ENCODE measurements at regions not wholly inside any gene's neighbourhood (a gene's known extent, or its start where the extent isn't known, plus 50 kb on each side); places are given as distances from the start of the nearest gene placed in this dataset.

DNA sequence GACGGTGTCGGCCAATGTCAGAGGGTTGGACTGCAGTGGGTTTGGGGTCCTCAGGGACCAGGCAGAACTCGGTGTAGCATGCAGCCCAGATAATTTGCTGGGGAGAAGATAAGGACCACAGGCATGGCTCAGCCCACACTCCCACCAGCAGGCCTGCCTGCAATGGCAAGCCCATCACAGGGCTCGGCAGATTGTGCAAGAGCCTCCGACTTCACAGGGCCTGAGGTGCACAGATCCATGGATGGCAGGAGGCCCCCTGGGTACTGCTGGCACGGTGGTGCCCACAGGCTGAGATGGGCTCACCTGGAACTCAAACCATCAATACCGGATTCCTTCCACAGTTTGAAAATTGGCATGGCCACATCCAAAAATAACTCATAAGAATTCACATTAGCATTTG, 180.3 kb downstream of the TTLL2 start:
- TF ChIP-seq EZH2 (IDR thresholded peaks at IDR 0.05; ENCODE audit: borderline replicate concordance, low read depth, low read length), result no peak
- no peak for TF ChIP-seq POLR2A (conservative IDR thresholded peaks at IDR 0.05)
- TF ChIP-seq, protein P1, sequence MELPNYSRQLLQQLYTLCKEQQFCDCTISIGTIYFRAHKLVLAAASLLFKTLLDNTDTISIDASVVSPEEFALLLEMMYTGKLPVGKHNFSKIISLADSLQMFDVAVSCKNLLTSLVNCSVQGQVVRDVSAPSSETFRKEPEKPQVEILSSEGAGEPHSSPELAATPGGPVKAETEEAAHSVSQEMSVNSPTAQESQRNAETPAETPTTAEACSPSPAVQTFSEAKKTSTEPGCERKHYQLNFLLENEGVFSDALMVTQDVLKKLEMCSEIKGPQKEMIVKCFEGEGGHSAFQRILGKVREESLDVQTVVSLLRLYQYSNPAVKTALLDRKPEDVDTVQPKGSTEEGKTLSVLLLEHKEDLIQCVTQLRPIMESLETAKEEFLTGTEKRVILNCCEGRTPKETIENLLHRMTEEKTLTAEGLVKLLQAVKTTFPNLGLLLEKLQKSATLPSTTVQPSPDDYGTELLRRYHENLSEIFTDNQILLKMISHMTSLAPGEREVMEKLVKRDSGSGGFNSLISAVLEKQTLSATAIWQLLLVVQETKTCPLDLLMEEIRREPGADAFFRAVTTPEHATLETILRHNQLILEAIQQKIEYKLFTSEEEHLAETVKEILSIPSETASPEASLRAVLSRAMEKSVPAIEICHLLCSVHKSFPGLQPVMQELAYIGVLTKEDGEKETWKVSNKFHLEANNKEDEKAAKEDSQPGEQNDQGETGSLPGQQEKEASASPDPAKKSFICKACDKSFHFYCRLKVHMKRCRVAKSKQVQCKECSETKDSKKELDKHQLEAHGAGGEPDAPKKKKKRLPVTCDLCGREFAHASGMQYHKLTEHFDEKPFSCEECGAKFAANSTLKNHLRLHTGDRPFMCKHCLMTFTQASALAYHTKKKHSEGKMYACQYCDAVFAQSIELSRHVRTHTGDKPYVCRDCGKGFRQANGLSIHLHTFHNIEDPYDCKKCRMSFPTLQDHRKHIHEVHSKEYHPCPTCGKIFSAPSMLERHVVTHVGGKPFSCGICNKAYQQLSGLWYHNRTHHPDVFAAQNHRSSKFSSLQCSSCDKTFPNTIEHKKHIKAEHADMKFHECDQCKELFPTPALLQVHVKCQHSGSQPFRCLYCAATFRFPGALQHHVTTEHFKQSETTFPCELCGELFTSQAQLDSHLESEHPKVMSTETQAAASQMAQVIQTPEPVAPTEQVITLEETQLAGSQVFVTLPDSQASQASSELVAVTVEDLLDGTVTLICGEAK (IDR thresholded peaks at IDR 0.05), result no peak
- TF ChIP-seq, protein P1 (CRISPR knock-in tag; IDR thresholded peaks at IDR 0.05), result no peak
- TF ChIP-seq, protein P2, sequence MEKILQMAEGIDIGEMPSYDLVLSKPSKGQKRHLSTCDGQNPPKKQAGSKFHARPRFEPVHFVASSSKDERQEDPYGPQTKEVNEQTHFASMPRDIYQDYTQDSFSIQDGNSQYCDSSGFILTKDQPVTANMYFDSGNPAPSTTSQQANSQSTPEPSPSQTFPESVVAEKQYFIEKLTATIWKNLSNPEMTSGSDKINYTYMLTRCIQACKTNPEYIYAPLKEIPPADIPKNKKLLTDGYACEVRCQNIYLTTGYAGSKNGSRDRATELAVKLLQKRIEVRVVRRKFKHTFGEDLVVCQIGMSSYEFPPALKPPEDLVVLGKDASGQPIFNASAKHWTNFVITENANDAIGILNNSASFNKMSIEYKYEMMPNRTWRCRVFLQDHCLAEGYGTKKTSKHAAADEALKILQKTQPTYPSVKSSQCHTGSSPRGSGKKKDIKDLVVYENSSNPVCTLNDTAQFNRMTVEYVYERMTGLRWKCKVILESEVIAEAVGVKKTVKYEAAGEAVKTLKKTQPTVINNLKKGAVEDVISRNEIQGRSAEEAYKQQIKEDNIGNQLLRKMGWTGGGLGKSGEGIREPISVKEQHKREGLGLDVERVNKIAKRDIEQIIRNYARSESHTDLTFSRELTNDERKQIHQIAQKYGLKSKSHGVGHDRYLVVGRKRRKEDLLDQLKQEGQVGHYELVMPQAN (IDR thresholded peaks at IDR 0.05; ENCODE audit: borderline replicate concordance), result no peak
- TF ChIP-seq, protein P3, sequence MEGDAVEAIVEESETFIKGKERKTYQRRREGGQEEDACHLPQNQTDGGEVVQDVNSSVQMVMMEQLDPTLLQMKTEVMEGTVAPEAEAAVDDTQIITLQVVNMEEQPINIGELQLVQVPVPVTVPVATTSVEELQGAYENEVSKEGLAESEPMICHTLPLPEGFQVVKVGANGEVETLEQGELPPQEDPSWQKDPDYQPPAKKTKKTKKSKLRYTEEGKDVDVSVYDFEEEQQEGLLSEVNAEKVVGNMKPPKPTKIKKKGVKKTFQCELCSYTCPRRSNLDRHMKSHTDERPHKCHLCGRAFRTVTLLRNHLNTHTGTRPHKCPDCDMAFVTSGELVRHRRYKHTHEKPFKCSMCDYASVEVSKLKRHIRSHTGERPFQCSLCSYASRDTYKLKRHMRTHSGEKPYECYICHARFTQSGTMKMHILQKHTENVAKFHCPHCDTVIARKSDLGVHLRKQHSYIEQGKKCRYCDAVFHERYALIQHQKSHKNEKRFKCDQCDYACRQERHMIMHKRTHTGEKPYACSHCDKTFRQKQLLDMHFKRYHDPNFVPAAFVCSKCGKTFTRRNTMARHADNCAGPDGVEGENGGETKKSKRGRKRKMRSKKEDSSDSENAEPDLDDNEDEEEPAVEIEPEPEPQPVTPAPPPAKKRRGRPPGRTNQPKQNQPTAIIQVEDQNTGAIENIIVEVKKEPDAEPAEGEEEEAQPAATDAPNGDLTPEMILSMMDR (IDR thresholded peaks at IDR 0.05 in 2 of 3, conservative IDR thresholded peaks at IDR 0.05 in 1 of 3; ENCODE audit: insufficient read depth in 2 of 3, low read depth in 1 of 3, low read length in 3 of 3), result no peak
- no peak for TF ChIP-seq EGR1 (conservative IDR thresholded peaks at IDR 0.05)
- no peak for TF ChIP-seq KDM2B (CRISPR knock-in tag; IDR thresholded peaks at IDR 0.05)
- TF ChIP-seq U2AF2 (optimal IDR thresholded peaks at IDR 0.05; ENCODE audit: low read depth, low read length), result no peak
